T-cell (primary cell): ENCODE measurements at regions not wholly inside any gene's neighbourhood (a gene's known extent, or its start where the extent isn't known, plus 50 kb on each side); places are given as distances from the start of the nearest gene placed in this dataset.

Experiments used
- ATAC-seq, 4 experiments: fragments of 200-7000 bp in 3 of 4; fragments of 150-1000 bp in 1 of 4; cut with Tn5 transposase; replicated peaks in 1 of 4; 1 replicate in 3 of 4; 2 replicates in 1 of 4; pipeline ENCODE4 v1.10.0; 2021; ENCODE audit warnings: moderate library complexity in 3 of 4, mild to moderate bottlenecking in 2 of 4, moderate number of reproducible peaks in 1 of 4
- CTCF ChIA-PET, 2 donors: fragments of 300-600 bp; sonication (Branson Sonifier 250); formaldehyde crosslinking; loops; one replicate each; lab custom pipeline; 2022; ENCODE audit warnings: antibody characterized with exemption in 2 of 2; lab: Charles Lee
- POLR2A ChIA-PET, 2 donors: fragments of 300-600 bp; sonication (Branson Sonifier 250); formaldehyde crosslinking; loops; one replicate each; lab custom pipeline; 2022; ENCODE audit warnings: antibody characterized with exemption in 2 of 2; lab: Charles Lee
- DNase-seq, 35 experiments: peaks; one replicate each; pipeline versions ENCODE4 v3.0.0 to v3.0.0-alpha.2; 2013 to 2023
- H3K27ac ChIP-seq: one replicate; pipeline ENCODE4 v1.5.1; 2013; ENCODE audit warnings: low read length
- H3K27me3 ChIP-seq, 2 experiments: replicated peaks in 1 of 2; 1 replicate in 1 of 2; 2 replicates in 1 of 2; pipeline versions ENCODE4 v1.6.1 to v1.7.0; 2013; ENCODE audit warnings: low read length in 1 of 2, mixed read lengths in 1 of 2; ENCODE audit not compliant: control insufficient read depth in 2 of 2, insufficient read depth in 2 of 2; ENCODE audit errors: extremely low read depth in 1 of 2
- H3K36me3 ChIP-seq, 2 donors: 1 replicate in 1 of 2; 2 replicates in 1 of 2; pipeline versions ENCODE4 v1.6.1 to v1.7.0; 2013; ENCODE audit warnings: low read length in 1 of 2; ENCODE audit not compliant: control insufficient read depth in 2 of 2, insufficient read depth in 1 of 2; ENCODE audit errors: extremely low read depth in 1 of 2
- H3K4me1 ChIP-seq, 2 experiments: 1 replicate in 1 of 2; 2 replicates in 1 of 2; pipeline versions ENCODE4 v1.6.1 to v1.7.0; 2013; ENCODE audit warnings: low read length in 2 of 2, mixed read lengths in 1 of 2; ENCODE audit not compliant: insufficient read depth in 2 of 2, control insufficient read depth in 1 of 2; ENCODE audit errors: extremely low read depth in 1 of 2
- H3K4me3 ChIP-seq, 2 donors: 1 replicate in 1 of 2; 2 replicates in 1 of 2; pipeline versions ENCODE4 v1.5.1 to v1.7.0; 2013; ENCODE audit warnings: mild to moderate bottlenecking in 2 of 2, low read length in 1 of 2, moderate library complexity in 1 of 2; ENCODE audit not compliant: control insufficient read depth in 1 of 2; ENCODE audit errors: extremely low read depth in 1 of 2
- H3K9me3 ChIP-seq: 2 replicates; pipeline ENCODE4 v1.7.0; 2013
- H3K27ac Mint-ChIP-seq, 2 donors: one replicate each; pipeline ENCODE4 v1.8.0; 2020 to 2021; ENCODE audit warnings: mild to moderate bottlenecking in 2 of 2, mixed read lengths in 2 of 2
- H3K27me3 Mint-ChIP-seq, 2 donors: one replicate each; pipeline ENCODE4 v1.8.0; 2021 to 2022; ENCODE audit warnings: mixed read lengths in 2 of 2
- H3K36me3 Mint-ChIP-seq: one replicate; pipeline ENCODE4 v1.8.0; 2021; ENCODE audit warnings: mixed read lengths
- H3K4me1 Mint-ChIP-seq, 3 donors: one replicate each; pipeline ENCODE4 v1.8.0; 2020 to 2022; ENCODE audit warnings: mixed read lengths in 3 of 3, mild to moderate bottlenecking in 1 of 3
- H3K4me3 Mint-ChIP-seq, 3 donors: one replicate each; pipeline ENCODE4 v1.8.0; 2020 to 2022; ENCODE audit warnings: mild to moderate bottlenecking in 3 of 3, mixed read lengths in 3 of 3, moderate library complexity in 3 of 3
- H3K9me3 Mint-ChIP-seq, 3 donors: one replicate each; pipeline ENCODE4 v1.8.0; 2020 to 2022; ENCODE audit warnings: mixed read lengths in 3 of 3
- WGBS: methylation state at CpG from one replicate; pipeline ENCODE4 v1.1.5; 2013; ENCODE audit warnings: missing lambda C conversion rate; ENCODE audit not compliant: insufficient coverage; 5-methylcytosine and 5-hydroxymethylcytosine counted together

DNA sequence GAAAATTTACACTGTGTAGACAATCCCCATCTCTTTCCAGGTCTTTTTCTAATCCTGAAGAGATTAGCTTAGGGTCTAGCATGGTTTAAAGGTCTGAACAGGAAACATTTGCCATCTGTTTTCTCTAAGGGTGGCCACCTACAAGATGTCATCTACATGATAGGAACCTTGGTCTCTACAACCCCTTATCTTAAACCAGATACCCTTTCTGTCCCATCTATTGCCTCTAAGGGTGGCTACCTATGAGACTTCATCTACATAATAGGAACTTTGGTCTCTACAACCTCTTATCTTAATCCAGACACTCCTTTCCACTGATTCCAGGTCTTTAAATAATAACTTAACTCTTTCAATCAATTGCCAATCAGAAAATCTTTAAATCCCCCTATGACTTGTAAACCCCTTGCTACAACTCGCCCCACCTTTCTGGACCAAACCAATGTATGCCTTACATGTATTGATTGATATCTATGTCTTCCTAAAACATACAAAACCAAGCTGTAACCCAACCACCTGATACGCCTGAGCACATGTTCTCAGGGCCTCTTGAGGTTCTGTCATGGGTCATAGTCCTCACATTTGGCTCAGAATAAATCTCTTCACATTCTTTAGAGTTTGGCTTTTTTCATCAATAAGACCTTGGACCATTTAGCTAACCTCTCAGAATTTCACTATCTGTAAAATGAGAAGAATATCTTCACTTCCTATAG lies 605.0 kb downstream of the TUSC7 start:
- H3K9me3 Mint-ChIP-seq, result peaks cover 11 to 29% (median 12%) of the 10 kb centered on the region in 3 donors
- Histone ChIP-seq H3K4me1 (no peaks in the 10 kb centered on the region), H3K9me3 (no peaks in the 10 kb centered on the region), H3K27me3 (no peaks in the 10 kb centered on the region), H3K27ac (no peak overlapping the region), H3K4me3 (no peak overlapping the region), H3K36me3 (no peaks in the 10 kb centered on the region)
- POLR2A ChIA-PET, result no interaction called here
- H3K4me1 Mint-ChIP-seq, result no peaks in the 10 kb centered on the region
- H3K27ac Mint-ChIP-seq, result no peak overlapping the region
- ATAC-seq, result no peak
- no peak for DNase-seq
- H3K4me3 Mint-ChIP-seq, result no peak overlapping the region
- no peaks in the 10 kb centered on the region for H3K27me3 Mint-ChIP-seq
- no peaks in the 10 kb centered on the region for H3K36me3 Mint-ChIP-seq
- WGBS, result no CpG with 5 or more reads among the region's 2 CpGs
- CTCF ChIA-PET, result no interaction called here

DNA sequence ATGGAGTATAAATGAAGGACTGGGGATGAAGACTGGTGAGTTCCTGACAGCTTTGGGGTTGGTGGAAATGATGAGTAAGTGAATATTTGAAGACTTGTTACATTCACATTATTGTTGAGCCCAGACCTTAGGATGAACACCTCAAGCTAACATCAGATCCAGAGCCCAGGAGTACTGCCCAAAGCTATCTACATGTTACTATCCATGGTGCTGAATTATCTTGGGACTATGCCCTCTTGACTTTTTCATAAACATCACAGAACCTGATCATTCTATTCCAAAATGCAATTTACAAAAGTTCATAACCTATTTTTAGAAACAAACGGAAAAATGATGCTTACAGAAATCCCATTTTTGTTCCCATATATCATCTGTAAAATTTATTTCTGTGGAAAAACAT lies 613.3 kb downstream of the TUSC7 start:
- Histone ChIP-seq H3K4me3 (no peak overlapping the region), H3K9me3 (no peaks in the 10 kb centered on the region), H3K27ac (no peak overlapping the region), H3K36me3 (no peaks in the 10 kb centered on the region), H3K27me3 (no peaks in the 10 kb centered on the region), H3K4me1 (no peaks in the 10 kb centered on the region)
- ATAC-seq (no peak), DNase-seq (no peak)
- Mint-ChIP-seq H3K27me3 (no peaks in the 10 kb centered on the region), H3K4me3 (no peak overlapping the region), H3K27ac (no peak overlapping the region), H3K9me3 (peaks cover 3 to 27% (median 17%) of the 10 kb centered on the region in 3 donors), H3K36me3 (no peaks in the 10 kb centered on the region), H3K4me1 (no peaks in the 10 kb centered on the region)
- POLR2A ChIA-PET, result no interaction called here
- CTCF ChIA-PET, result no interaction called here
- no CpG with 5 or more reads among the region's 1 CpG for WGBS

DNA sequence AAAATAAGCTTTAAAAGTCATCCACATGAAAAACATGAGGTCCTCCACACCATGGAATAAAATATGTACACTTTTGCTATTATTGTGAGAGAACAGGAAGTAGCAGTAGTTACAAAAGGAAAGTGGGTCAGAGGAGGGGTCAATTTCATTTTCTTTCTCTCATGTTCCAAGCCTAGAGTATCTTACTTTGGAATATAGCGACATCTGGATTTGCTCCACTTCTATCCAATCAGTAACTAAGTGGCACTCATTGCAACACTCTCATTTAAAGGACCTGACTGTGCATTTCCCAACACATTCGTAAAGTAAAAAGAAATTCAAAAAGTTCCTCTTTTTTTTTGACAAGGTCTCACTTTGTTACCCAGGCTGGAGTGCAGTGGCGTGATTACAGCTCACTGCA lies 637.3 kb downstream of the TUSC7 start:
- Histone ChIP-seq H3K9me3 (no peaks in the 10 kb centered on the region), H3K27ac (no peak overlapping the region), H3K4me3 (no peak overlapping the region), H3K4me1 (no peaks in the 10 kb centered on the region), H3K27me3 (no peaks in the 10 kb centered on the region), H3K36me3 (no peaks in the 10 kb centered on the region)
- Mint-ChIP-seq H3K9me3 (peaks cover 0 to 18% (median 12%) of the 10 kb centered on the region in 3 donors), H3K27ac (no peak overlapping the region), H3K4me3 (no peak overlapping the region), H3K36me3 (no peaks in the 10 kb centered on the region), H3K27me3 (no peaks in the 10 kb centered on the region), H3K4me1 (no peaks in the 10 kb centered on the region)
- ATAC-seq (no peak), DNase-seq (no peak)
- ChIA-PET POLR2A (interaction anchor here in 1 of 2 donors (0.6 kb wide), 1 partner anchor 136 kb away, joined by 3 read pairs; no protein-coding TSS in a partner anchor), CTCF (no interaction called here)
- WGBS, result 32% methylated on average over 3 of the region's 3 CpGs

DNA sequence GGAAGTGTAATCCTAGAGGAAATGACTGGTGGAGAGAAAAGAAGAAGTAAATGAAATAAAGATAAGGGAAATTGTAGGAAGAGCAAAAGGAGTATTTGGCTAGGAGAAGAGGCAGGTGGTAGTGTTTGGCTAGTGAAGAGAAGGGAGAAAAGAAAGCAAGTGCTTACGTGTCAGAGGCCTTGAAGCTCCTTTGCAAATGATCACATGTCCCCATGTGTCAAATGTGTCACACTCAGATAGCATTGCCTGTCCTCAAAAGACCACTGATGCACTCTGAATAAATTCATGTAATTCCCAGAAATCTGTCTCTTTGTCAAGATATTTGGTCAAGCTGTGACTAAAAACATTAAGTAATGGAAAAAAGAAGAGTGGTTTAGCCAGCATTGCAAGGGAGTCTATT lies 639.3 kb downstream of the TUSC7 start:
- POLR2A ChIA-PET, result no interaction called here

DNA sequence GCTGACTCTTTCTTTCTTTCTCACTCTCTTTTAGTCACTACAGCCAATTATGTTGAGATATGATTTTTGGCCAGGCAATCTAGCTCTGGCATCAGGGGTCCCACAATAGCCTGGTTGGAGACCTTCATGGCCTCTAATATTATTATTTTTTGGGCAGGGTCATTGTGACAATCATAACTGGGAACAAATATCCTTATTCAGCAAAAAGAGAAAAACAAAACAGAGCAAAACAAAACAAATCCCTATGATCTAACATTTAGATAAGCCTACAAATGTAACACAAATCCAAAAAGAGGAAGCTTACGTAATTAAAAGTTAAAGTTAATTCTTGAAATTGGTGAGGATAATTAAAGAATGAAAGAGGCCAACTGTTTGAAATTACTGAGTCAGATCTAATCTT lies 640.0 kb downstream of the TUSC7 start:
- Mint-ChIP-seq H3K36me3 (no peaks in the 10 kb centered on the region), H3K4me3 (no peak overlapping the region)
- ATAC-seq, result no peak

More for the DNA sequence above, 639.3 kb downstream of the TUSC7 start:
- DNase-seq (no peak), ATAC-seq (no peak)
- Histone ChIP-seq H3K4me3 (no peak overlapping the region), H3K4me1 (no peaks in the 10 kb centered on the region), H3K27ac (no peak overlapping the region), H3K36me3 (no peaks in the 10 kb centered on the region), H3K27me3 (no peaks in the 10 kb centered on the region), H3K9me3 (no peaks in the 10 kb centered on the region)
- CTCF ChIA-PET, result no interaction called here
- H3K27ac Mint-ChIP-seq, result no peak overlapping the region
- no peaks in the 10 kb centered on the region for H3K4me1 Mint-ChIP-seq
- H3K36me3 Mint-ChIP-seq, result no peaks in the 10 kb centered on the region
- peaks cover 0 to 16% (median 12%) of the 10 kb centered on the region in 3 donors for H3K9me3 Mint-ChIP-seq
- no peaks in the 10 kb centered on the region for H3K27me3 Mint-ChIP-seq
- no peak overlapping the region for H3K4me3 Mint-ChIP-seq
- WGBS, result no CpG with 5 or more reads among the region's 1 CpG

DNA sequence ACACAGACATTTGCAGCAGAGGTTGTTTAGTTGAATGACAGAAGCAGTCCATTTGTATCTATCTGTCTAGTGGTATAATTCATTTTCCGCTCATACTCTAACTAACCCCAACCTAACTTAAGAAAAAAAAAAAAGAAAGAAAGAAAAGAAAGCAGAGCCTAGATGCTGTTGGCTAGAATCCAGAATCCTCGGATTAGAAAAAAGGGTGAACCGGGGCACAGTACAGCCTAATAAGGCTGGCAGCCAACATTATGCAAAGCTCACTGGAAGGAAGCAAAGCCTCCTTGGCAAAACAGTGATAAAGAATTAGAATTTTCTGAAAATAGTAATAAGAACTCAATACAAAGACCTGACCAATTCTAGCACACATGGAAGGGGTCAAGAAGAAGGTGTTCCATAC lies 640.8 kb downstream of the TUSC7 start:
- H3K9me3 Mint-ChIP-seq, result peaks cover 0 to 16% (median 8%) of the 10 kb centered on the region in 3 donors
- no peaks in the 10 kb centered on the region for H3K27me3 Mint-ChIP-seq
- H3K36me3 Mint-ChIP-seq, result no peaks in the 10 kb centered on the region
- H3K27me3 ChIP-seq, result no peaks in the 10 kb centered on the region
- H3K4me1 ChIP-seq, result no peaks in the 10 kb centered on the region
- ATAC-seq (no peak), DNase-seq (no peak)
- H3K27ac ChIP-seq, result no peak overlapping the region
- no peak overlapping the region for H3K4me3 ChIP-seq
- CTCF ChIA-PET, result no interaction called here
- no peak overlapping the region for H3K27ac Mint-ChIP-seq
- no CpG with 5 or more reads among the region's 3 CpGs for WGBS
- POLR2A ChIA-PET, result no interaction called here
- no peaks in the 10 kb centered on the region for H3K36me3 ChIP-seq
- H3K4me3 Mint-ChIP-seq, result no peak overlapping the region
- no peaks in the 10 kb centered on the region for H3K4me1 Mint-ChIP-seq
- H3K9me3 ChIP-seq, result no peaks in the 10 kb centered on the region

More for the DNA sequence above, 640.0 kb downstream of the TUSC7 start:
- Mint-ChIP-seq H3K4me1 (no peaks in the 10 kb centered on the region), H3K9me3 (peaks cover 0 to 16% (median 8%) of the 10 kb centered on the region in 3 donors), H3K27me3 (no peaks in the 10 kb centered on the region), H3K27ac (no peak overlapping the region)
- Histone ChIP-seq H3K27me3 (no peaks in the 10 kb centered on the region), H3K4me1 (no peaks in the 10 kb centered on the region), H3K36me3 (no peaks in the 10 kb centered on the region), H3K27ac (no peak overlapping the region), H3K4me3 (no peak overlapping the region), H3K9me3 (no peaks in the 10 kb centered on the region)
- no CpG with 5 or more reads among the region's 1 CpG for WGBS
- no peak for DNase-seq
- POLR2A ChIA-PET, result no interaction called here
- CTCF ChIA-PET, result no interaction called here
